Forelimb muscle (tissue), 1 donor: ENCODE measurements at regions not wholly inside any gene's neighbourhood (a gene's known extent, or its start where the extent isn't known, plus 50 kb on each side); places are given as distances from the start of the nearest gene placed in this dataset.

ENCODE experiments used
- DNase-seq: peaks from one replicate; pipeline ENCODE4 v3.0.0-alpha.2; 2013; ENCODE audit warnings: low read depth

DNA sequence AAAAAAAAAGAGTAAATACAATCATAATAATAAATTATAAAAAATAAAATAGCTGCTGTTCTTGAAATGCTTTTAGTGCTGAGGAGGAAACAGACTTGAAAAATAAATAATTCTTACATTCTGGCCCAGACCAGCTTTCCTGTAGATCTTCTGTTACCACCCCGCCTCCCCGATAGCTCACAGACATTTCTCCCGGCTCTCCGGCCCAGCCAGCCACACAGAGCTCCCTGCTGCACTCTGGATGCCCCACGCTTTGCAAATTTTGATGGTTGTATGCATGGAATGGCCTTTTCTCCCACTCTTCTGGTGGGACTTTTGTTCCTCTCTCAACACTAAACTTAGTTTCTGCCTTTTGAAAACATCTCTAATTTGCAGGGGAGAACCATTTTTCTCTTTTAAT is 249.3 kb downstream of the ATP23 start:
- DNase-seq = no peak

DNA sequence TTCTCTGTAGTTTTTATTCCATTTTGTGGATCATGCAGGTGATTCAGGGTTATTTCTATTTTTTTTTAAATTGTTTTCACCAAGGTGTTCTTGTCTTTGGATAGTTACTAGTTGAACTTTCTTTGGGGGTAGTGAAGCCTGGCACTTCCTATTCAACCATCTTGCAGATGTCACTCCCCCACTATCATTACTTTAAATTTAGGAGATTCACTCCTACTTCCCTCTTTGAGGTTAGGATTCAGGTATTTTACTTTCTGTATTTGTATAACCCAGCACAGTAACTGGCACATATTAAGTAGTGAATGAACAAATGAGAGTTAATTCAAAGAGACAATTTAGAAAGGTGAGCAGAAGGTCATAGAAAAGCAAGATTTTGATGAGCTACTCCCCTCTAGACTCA is 255.6 kb downstream of the ATP23 start:
- DNase-seq = no peak

DNA sequence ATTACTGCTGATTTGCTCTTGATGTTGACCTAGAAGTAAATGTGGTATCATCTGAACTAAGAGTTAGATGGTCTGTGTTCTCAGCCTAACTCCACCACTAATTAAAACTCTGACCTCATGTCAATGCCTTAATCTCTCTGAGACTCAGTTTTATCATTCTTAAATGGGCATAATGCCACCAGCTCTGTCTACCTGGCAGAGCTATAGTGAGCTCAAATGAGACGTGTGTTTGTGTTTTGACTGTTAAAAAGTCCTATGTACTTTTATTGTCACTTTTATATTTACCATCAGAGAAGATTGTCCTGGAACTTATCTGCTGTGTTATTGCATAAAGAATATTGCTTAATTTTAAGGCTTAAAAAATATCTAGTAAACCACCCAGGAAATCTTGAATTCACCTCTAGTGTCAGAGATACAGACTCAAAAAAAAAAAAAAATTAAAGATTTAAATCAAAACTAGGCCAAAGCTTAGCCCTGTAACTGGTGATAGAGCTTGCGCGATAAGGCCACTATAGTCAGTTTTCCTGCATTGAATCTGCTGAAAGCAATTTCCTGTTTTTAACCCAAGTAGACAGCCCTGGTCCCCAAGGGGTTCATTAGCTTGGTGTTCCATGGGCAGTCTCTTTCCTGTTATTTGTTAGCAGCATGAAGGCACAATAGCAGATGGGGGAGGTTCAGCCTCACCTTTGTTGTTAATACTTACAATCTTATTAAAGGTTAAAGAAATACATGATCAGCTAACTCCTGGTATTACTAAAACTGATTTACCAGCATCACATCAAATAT is 261.8 kb downstream of the ATP23 start:
- no peak for DNase-seq

DNA sequence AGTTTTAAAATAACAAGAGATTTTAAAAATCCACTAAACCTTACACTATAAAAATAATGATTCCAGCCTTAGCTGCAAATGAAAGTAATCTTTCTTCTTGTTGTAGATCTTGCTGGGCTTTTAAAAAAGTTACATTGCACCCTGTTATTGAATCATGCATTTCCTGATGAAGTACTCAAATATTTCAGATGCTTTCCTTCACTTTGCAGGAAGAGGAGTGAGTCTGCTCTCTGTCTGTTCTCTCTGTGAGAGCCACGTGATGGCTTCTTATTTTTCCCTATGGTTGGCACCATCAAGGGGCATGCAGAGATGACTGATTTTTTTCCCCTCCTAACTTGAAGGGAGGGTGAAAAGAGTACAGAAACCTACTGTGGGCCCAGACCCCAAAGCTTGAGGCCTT is 262.7 kb downstream of the ATP23 start:
- DNase-seq = no peak

DNA sequence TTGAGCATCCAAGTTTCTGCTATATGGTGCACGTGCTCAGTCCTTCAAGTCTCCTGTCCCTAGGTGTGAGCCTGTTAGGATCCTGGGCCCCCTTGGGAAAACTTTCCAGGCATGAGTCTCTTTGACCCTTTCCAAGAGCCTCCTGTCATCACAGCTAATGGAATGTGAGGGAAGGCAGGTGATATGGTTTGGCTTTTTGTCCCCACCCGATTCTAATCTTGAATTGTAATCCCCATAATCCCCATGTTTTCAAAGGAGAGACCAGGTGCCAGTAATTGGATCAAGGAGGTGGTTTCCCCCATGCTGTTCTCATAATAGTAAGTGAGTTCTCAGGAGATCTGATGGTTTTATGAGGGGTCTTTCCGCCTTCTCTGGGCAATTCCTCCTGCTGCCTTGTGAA is 265.5 kb downstream of the ATP23 start:
- DNase-seq = no peak

DNA sequence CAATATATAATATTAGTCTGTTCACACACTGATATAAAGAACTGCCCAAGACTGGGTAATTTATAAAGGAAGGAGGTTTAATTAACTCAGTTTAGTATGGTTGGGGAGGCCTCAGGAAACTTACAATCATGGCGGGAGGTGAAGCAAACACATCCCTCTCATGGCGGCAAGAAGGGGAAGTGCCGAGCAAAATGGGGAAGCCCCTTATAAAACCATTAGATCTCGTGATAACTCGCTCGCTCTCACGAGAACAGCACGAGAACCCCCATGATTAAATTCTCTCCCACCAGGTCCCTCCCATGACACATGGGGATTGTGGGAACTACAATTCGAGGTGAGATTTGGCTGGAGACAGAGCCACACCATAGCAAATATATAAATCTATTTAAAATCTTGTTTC is 269.8 kb downstream of the ATP23 start:
- DNase-seq = no peak

DNA sequence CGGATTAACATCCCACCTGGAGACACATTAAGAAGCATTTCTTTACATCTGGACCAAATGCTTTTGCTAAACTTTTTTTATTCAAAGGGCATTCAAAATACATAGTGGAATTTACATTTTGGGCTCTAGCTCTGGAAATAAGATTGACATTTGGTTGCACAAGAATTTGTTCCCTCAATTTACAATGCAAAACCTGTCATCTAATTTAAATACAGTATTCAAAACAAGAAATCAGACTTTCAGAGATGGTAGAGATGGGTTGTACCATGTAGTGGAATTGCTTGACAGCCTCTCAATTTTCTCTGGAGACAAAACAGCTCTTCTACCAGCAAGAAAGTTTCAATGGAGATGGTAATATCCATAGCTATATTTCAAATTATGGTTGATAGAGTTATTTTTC is 275.8 kb downstream of the ATP23 start:
- no peak for DNase-seq

DNA sequence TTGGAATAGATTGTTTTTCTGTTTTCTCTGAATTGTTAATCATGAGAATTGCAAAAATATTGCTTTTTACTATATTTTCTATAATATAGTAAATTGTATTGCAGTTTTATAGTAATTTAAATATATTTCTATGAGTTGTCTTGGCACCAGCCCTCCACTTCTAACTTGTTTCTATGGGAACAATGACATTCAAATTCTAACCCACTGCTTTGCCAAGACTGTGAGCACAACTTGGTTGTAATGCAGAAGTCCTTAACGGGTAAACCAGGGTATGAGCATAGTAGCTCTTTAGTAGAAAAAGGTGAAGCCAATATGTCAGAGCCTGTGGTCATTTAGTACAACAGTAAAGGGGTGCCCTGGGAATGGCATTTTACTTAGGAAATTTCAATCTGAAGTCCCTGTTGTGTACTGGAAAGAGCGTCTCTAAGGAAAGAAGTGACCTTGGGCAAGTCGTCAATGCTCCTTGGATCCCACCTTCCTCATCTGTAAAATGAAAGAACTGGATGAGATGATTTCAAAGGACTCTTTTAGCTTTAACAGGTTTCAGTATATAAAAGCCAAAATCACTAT is 283.3 kb downstream of the ATP23 start:
- DNase-seq = no peak

DNA sequence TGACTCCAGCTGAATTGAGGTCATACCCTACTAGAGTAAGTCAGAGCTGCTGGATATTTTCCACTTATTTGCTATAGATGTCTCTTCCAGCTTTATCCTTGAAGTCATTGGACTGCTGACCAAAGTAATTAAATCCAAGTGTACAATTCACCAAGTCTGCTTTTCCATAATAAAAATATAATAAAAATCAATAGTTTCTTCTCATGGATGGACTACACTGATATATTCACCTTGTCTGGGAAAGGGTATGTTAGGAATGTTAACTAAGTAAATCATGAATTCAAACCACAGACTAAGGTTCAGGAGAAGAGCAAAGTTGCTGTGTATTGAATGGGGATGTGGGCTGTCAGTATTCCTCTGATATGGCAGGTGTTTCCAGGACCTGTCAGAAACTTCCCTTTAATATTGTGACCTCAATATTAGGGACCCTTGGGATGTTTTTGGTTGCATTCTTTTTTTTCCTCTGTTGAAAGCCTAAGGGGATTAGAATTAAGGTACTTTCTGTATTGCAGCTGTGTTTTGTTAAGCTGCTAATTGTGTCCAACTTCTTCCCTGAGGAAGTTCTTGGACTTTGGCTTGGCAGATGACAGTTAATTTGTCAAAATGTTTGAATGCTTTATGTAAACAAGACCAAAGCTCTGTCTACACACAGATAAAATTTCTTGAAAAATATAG is 284.0 kb downstream of the ATP23 start:
- DNase-seq = peak; percentile 75

DNA sequence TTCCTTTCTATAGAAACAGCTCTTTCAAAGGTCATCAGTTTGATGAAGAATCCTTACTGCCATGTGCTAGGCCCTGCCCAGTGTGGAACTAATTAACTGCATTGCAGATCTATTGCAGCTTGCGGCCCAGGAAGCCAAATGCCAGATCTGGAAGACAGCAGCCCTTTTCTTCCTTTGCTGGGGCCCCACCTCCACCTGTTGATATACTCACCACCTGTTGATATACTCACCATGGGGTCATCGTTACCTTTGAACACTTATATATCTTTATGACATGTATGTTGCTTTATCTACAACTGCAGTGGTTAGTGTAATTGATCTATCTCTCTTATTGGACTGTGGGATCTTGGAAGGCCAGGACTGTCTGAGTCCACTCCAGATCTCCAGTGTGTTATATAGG is 292.5 kb downstream of the ATP23 start:
- DNase-seq = no peak

DNA sequence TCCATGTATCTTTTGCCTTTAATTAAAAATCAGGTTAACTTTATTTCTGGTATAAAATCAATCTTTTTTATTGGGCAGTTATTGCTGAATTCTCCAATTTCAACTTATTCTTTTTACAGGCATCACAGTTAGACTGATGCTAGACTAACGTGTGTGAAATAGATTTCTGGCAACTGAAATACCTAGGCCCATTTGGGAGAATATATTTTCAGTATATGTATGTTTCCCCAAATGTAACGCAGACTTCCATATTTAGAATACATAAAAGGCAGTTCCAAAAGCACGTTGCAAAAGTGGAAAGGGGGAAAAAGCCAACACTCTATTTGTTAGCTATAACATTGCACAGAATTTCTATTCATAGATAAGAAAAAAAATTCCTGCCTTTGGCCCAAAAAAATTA is 297.0 kb downstream of the ATP23 start:
- DNase-seq = no peak

DNA sequence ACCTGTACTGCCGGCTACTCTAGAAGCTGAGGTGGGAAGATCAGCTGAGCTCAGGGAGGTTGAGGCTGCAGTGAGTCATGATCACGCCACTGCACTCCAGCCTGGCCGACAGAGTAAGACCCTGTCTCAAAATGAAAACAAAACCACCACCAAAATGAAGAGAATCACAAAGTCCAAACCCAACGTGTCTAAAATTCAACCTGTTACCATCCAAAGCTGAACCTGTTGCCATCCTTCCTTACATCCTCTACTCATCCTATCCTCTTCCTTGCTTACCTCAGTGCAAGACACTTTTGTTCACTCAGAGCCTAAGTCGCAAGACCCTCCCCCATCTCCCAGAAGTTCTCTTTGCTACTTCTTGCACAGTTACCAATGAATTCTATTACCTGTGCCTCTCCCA is 299.7 kb downstream of the ATP23 start:
- DNase-seq = no peak

DNA sequence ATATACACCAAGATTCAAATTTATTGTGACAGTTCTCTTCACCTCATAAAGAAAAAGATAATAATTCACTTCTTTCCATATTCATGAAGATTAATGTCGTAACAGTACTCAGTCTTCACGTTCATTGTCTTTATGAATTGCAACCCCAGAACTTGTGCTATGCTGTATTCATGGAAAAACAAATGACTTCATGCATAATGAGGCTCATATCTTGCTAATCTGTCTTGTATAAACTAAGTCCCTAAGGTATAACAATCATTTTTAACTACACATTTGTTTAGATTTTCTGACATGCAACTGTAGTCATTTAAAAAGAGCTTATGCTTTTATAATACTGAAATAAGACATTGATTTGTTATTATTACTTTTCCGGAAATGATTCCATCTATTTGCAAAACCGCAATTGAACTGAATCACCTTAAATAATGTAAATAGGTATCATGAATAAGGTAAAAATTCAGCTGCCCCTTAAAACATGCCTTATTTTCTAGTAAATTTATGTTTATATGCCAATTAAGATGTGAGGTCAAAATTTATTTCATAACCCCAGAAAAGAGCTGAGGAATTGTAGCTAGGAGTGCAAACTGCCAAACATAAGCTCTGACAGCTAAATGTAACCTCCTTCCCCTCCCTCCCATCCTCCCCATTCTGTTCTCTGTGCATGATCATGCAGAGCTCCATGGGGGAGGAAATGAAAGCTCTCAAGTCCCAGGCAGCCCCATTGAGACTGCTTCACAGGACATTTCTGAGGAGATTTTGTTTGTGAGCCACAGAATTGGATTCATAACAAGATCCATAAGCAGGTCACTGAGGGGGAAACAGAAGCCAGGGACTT is 301.6 kb downstream of the ATP23 start:
- no peak for DNase-seq

DNA sequence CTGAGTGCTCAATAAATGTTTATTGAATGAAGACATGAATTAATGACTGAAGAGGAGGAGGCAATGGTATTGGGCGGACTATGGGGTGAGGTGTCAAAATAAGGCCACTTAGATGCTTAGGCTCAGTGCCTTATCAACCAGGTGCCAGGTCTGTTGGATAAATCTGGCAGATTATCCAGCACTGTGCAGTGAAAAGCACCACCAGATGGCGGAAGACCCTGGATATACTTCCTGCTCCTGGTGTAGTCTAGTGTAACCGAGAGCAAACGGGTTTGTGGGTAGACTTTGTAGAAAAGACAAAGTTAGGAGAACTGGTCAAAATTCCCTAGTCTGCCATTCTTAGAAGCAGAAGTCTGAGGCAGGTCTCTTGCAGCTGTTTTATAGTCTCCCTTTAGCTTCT is 306.3 kb downstream of the ATP23 start:
- DNase-seq = no peak

DNA sequence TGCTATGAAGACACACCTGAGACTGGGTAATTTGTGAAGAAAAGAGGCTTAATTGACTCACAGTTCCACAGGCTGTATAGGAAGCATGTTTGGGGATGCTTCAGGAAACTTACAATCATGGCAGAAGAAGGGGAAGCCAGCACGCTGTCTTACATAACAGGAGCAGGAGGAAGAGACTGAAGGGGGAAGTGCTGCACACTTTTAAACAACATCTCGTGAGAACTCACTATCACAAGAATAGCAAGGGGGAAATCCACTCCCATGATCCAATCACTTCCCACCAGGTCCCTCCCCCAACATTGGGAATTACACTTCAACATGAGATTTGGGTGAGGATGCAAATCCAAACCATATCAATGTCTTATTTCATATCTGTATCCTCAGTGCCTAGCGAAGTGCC is 307.2 kb downstream of the ATP23 start:
- DNase-seq = no peak

DNA sequence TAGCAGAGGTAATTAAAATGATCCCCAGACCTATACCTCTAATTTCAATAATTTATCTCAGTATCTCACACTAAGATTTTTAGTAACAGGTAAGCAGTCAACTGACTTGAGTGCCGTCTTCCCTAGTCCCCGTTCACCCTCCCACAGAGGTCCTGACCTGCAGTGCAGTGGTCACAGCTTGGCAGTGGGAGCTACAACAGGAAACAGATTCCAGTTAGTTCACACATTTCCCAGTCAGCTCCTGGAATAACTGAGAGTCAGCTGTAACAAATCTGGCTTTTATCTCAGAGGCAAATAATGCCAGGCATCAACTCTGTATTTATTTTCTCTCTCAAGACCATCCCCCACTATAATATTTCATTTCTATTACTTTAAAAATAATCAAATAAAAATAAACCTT is 308.2 kb downstream of the ATP23 start:
- no peak for DNase-seq

DNA sequence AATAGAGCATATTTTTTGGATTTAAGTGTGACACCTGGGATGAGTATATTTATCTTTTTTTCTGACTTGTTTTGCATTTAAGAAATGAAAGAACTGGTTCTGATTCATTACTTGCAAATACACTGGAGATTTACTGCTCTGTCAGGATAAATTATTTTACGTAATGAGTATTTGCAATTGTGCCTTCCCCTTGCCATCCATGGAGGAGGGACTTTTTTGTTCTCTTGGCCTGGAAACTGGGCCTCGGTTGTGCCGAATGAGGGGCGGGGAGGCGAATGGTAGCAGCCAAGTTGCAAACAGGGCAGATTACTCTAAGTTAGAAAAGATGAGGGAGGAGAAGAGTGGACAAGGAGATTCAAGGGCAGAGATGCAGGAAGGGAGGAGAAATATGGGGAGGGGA is 308.7 kb downstream of the ATP23 start:
- no peak for DNase-seq

DNA sequence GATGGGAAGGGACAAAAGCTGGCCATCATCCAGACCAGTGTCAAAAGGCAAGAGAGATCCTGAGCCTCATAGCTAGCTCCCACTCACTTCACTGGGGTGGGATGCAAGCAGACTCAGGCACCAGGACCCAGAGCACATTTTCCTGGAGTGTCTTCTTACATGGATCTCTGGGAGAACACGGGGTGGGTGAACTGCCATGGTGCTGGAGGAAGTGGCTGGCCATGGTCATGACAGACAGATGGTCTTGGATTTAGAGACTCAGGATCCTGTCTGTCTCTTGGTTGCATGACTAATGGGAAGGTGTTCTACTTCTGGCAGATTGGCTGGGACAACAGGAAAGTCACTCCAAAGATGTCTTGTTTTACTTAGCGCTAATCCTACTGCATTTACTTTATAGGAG is 311.5 kb downstream of the ATP23 start:
- DNase-seq = no peak

DNA sequence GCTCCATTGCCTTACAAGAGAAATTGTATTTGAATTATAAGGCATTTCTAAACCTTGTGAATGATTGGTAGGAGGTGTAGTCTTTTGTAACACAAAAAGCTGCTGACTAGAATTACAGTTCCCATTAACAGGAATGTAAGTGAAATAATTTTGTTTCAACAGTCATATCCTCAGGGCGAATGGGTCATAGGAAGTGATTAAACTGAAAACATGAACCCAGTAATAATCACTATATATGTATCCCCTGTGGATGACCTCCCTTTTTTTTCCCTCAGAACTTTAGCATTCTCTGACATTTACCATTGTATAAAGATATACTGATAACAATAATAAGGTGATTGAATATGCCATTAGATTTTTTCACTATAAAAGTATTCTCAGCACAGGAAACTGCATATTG is 312.3 kb downstream of the ATP23 start:
- no peak for DNase-seq

DNA sequence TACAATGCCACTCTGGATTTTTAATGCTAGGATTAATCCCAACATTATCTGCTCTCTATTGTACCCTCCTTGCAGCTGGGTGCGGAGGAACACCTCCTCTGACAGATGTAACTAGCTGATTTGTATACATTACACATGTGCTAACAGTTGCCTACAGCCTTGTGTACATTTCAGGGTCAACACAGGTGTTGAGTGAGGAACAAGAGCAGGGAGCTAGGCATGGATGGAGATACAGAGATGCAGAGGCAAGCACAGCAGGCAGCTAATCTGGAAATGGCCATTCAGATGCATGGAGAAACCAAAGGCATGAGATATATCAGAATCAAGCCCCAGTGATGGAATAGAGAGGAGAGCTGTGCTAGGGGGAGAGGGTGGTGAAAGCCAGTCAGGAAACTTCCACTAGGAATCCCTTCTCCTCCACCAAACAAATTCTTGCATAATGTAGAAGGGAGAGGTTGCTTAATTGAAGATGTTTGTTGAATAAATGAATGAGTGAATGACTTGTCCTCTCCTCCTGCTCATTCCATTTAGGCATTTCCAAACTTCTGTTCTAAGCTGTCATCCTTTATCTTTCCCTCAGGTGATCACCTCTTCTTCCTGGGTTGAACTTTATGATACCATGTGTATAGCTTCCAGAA is 313.2 kb downstream of the ATP23 start:
- no peak for DNase-seq

DNA sequence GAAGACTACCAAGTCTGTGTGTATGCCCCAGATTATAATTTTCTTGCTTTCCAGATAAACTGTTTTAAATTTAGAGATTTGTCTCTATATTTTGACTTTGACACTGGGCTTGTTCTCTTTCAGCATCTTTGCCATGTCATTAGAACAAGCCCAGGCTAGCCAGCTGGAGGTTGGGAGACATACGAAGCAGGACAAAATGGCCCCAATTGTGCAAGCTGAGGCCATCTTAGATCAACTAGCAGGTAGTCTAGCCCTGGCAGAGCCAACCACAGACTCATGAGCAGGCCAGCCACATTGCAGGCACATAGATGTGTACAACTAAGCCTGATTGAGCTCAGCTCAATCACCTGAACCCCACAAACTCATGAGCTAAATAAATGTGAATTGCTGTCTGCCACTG is 321.4 kb downstream of the ATP23 start:
- no peak for DNase-seq

DNA sequence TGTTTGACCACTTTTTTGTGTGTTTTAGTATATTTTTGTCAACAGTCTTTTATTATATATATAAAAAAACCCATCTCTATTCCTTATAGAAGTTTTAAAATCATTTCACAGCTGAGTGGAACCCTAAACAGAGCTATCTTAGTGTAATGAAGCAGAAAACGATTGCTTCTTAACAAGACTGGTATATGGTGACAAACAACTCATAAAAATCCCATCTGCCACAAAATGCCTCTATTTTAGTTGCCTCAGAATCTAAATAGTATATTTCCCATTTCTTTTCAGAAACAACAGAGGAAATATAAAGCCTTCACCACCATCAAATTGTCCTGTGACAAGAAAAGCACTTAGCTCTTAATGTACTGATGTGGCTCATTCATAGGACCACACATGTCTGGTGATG is 322.4 kb downstream of the ATP23 start:
- no peak for DNase-seq
